Posterior vena cava (tissue), 2 donors: ENCODE measurements at regions not wholly inside any gene's neighbourhood (a gene's known extent, or its start where the extent isn't known, plus 50 kb on each side); places are given as distances from the start of the nearest gene placed in this dataset.

Experiments
- DNase-seq: peaks from one replicate; pipeline ENCODE4 v3.0.0-alpha.2; 2020; ENCODE audit warnings: low spot score
- intact Hi-C, 2 donors: fragments of 100-400 bp; cut with DNase I; formaldehyde crosslinking; loops; one replicate each; pipeline versions ENCODE4 v1.14.1 to v1.14.2; 2022 to 2023
- donor health status: DM: yes; HTN: yes; CAD: no.
- donor health status: DM: yes; HTN: yes; CAD: no.

DNA sequence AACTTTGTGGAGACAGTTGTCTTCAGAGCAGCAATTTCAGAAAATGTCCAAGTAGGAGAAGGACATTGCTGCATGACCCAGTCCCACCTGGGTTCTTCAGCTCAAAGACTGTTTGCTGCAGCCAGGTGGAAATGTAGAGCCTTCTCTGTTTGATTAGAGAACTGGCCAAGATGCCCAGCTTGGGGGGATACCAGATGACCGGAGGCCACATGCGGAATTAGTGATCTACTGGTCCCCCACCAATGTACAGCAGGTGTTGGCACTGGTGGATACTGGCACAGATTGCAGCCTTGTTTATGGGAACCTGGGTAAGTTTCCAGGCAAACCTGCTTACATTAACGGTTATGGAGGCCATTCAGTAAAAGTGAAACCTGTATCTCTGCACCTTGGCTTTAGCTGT is 555.3 kb downstream of the SLC6A15 start:
- intact Hi-C loops = no loop called here
- no peak for DNase-seq

DNA sequence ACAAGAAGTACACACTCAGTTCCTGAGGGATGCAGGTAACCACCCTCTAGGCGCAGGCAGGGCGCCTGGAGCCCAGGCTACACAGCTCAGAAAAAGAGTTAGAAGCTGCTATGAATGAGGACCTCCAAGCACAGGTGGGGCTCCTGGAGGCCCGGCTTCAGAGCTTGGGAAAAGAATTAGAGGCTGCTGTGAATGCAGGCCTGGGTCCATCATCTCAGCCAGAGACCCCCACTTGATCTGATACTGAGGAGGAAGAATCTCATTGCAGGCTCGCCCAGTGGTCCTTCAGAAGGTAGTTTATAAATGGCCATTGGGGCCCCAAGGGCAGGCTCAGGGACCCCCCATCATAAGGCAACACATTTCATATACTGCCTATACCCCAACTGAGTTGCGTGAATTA is 556.4 kb downstream of the SLC6A15 start:
- peak; percentile 62 for DNase-seq
- intact Hi-C loops = no loop called here

DNA sequence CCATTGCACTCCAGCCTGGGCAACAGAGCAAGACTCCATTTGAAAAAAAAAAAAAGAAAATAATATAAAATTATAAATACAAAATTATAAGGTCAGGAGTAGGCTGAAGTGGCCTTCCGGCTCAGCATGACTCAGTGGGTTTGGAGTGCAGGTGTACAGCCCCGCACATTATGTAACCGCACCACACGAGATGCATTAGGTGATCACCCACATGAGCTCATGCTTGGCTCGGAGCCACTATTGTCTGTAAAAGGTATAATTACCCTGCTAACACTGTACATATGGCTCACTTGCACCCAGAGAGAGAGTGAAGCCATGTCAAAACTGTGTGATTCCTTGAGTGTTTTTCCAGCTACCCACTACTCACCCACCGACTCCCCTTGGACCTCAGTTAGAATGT is 557.0 kb downstream of the SLC6A15 start:
- intact Hi-C loops = no loop called here
- no peak for DNase-seq

DNA sequence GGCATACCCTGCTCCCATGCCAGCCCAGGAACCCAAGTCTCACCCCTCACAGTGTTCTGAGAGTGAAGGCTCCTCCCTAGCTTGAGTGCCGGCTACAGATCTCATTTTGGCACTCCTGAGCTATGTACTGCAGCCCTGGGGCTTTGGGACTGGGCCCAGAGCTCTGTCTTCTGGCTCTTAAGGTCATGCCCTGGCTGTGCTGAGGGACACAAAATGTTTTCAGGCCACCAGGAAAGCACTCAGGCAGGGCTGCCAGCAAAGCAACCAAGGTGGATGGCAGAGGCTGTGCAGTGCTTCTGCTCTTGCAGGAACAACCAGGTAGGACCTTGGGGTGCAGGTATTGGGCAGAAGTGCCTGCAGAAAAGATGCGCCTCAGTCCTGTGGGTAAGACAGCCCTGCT is 564.0 kb downstream of the SLC6A15 start:
- intact Hi-C loops = no loop called here
- DNase-seq = no peak

DNA sequence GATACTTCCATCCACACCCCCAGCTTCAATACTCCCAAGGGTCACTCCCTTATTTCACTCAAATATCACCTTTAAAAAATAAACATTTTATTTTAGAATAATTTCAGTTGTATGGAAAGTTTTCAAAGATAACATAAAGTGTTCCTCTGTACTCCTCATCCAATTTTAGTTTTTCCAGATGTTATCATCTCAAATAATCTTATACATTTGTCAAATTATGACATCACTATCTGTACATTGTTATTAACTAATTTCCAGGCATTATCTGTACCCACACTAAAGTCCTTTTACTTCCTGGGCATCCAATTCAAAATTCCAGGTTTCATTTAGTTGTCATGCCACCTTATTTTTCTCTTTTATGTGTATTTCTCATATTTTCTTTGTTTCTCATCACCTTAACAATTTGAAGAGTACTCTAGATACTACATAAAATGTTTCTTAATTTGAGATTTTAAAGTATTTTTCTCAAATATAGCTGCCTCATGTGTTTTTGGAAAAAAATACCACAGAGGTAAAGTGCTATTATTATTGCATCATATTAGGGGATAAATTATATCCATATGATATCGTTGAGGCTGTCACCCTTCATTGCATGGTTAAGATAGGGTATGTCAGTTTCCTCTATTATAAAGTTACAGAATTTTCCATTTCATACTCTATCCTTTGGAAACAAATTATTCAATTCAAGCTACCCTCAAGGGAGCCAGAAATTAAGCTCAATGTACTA is 571.0 kb downstream of the SLC6A15 start:
- intact Hi-C loops = no loop called here
- DNase-seq = no peak

DNA sequence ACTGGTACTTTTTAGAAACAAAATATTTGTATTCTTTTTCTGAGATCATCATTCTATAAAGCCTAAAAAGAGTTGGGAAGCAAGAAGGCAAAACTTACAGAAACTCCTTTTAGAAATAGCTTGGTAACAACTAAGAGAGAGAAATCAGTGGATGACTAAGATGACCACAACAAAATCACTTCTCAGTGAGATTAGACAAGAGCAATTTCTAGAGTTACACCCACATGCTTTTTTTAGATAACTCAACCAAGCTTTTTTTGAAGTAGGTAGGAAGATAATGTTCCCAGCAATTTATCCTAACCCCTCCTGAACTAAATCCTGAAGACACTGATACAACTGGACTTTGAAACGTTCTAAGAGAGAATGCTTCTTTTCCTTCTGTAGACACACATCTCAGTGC is 576.4 kb downstream of the SLC6A15 start:
- intact Hi-C loops = no loop called here
- DNase-seq = no peak

DNA sequence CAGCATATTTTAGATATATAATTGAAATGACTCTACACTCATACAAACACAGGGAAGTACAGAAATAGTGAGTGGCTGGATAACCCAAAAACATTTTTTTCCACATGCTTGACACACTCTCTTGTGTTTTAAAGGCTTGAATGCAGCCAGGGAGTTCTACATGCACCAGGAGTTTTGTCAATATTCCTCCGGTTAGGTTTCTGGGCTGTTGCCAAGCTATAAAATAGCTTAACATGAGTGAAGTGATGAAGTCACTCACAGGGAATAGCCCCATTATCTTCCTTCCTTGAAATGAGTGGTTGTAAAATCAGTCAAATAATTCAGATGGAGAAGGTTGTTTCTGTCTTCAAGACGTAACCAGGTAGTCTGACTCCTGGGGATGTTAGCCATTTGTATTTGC is 582.7 kb downstream of the SLC6A15 start:
- DNase-seq = no peak
- intact Hi-C loops = no loop called here

DNA sequence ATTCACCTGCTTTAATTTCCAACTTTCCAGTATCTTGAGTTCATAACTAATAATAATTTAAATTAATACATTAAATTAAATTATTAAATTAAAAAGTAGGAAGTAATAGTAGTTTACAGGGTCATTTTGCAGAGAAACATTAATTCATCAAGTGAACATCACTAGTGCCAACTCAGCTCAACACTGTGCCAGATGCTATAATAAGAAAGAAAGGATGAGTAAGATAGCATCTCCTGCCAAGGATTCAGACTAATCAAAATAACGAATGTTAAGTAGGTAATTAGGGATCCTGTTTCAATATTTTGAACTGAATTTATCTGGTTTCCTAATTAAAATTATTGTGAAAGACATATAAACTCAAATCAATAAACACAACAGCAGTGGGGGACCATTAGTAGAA is 596.7 kb downstream of the SLC6A15 start:
- no peak for DNase-seq
- intact Hi-C loops = no loop called here

DNA sequence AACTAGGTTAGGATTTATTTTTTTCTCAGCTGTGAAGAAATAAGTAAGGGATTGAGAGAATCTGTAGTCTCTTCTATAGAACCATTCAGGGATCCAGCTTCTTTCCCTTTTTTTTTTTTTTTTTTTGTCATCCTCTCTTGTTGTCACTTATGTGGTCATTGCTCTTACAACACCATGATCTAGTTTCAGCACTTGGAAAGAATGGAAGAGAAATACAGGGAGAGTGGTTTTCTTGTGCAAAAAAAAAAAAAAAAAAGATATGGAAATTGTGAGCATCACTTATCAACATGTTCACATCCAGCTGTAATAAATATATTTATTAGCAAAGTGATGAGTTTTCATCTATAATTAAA is 599.3 kb downstream of the SLC6A15 start:
- intact Hi-C loops = no loop called here
- no peak for DNase-seq

DNA sequence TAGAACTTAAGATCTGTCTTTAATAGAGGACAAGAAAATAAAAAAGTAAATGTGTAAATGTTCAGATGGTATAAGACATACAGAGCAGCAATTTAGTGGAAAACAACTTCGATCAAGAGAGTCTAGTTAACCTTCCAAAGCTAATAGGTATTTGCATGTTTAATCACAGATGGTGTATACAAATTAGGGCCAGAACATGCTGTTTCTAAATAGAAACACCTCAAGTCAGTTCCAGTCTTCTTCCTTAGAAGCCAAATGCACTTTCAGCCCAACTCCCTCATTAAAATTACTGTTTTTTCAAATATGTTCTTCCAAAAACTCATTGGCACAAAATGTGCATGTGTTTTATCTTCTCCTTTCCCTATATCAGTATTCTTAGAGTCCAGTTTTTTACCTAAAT is 604.4 kb downstream of the SLC6A15 start:
- DNase-seq = no peak
- intact Hi-C loops = no loop called here

DNA sequence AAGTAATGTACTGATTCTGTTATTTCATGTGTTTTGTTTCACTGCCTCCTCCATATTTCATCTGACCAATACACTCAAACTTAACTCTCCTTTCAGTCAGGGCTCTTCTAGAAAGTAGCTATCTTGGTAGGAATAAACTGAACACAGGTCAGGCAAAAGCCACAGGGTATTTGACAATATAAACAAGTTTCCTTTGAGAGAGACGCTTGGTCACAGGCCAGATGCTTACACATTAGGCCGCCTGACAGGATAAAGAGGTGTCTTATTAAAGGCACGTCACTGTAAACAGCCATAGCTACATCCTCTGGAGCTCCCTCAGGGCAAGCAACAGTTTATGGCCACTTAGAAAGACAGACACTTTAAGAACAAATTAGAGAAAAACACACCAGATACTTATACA is 607.5 kb downstream of the SLC6A15 start:
- intact Hi-C loops = no loop called here
- no peak for DNase-seq

DNA sequence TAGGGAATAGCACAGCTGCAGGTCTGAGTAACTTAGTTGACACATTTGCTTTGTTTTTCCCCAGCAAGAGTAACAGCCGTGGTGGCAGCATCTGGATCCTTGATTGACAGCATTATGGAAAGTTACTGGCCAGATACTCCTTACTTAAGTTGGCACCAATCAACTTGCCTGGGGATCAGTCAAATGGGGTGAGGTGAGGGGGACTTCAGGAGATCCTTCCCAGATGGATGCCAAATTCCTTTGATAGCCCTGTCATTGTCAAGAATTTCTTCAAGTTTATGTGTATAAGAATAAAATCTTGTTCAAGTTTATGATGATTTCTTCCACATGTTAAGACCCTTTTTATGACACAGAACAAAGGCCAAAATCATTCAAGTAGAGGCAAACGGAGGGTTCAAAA is 618.4 kb downstream of the SLC6A15 start:
- intact Hi-C loops = no loop called here

DNA sequence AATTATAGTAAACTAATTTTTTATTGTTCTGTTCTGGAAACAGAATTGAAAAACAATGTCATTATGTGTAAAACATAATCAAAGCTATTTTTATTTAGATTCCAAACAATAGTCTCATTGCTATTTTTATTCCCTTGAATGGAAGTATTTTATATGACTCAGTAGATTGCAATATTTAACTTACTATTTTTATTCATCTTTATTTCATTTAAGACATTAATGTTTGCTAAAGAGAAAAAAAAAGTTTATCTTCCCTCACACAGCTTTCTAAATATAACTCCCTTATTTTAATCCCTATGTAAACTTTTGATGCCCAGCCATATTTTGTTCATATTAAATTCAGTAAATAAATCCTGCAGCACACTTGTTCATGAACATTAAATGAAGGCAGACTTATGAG is 622.4 kb downstream of the SLC6A15 start:
- DNase-seq = no peak
- intact Hi-C loops = no loop called here

More for the DNA sequence above, 618.4 kb downstream of the SLC6A15 start:
- no peak for DNase-seq

DNA sequence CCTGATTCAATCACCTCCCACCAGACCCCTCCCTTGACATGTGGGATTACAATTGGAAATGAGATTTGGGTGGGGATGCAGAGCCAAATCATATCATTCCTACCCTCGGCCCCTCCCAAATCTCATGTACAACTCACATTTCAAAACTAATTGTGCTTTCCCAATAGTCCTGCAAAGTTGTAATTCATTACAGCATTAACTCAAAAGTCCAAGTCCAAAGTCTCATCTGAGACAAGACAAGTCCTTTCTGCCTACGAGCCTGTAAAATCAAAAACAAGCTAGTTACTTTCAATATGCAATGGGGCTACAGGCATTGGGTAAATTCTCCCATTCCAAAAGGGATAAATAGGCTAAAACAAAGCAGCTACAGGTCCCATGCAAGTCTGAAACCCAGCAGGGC is 634.6 kb downstream of the SLC6A15 start:
- no peak for DNase-seq
- intact Hi-C loops = no loop called here

DNA sequence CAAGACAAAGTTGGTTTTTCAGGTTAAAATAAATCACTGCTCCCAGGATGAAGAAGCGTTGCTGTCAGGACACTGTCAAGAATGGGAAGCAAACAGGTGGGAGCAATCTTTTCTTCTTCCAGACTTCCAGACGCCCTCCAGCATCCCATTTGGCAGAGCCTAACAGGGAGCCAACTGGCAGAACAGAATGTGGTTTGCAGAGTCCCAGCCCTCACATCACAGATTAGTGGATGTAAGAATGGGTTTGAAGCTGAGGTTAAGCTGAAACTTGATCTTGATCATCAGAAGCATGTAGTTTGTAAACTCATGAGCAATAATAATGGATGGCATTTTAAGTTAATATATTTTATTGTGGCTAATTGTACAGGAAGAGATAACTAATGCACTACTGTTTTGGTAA is 636.4 kb downstream of the SLC6A15 start:
- DNase-seq = no peak
- intact Hi-C loops = no loop called here

DNA sequence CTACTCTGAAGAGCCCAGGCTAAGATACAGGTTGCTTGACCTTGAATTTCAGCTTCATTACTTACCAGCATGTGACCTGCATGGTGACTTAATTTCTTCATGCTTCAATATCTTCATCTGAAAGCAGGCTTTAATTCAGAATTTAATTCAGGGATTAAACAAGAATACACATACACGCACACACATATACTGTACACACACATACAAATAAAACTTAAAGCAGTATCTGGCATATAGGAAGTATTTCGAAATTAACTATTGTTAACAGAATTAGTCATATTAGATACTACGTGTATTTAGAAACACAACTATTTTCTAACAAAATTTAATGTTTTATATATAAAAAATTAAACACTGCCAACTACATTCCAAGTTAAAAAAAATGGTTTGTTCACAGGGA is 640.3 kb downstream of the SLC6A15 start:
- intact Hi-C loops = no loop called here
- DNase-seq = no peak

DNA sequence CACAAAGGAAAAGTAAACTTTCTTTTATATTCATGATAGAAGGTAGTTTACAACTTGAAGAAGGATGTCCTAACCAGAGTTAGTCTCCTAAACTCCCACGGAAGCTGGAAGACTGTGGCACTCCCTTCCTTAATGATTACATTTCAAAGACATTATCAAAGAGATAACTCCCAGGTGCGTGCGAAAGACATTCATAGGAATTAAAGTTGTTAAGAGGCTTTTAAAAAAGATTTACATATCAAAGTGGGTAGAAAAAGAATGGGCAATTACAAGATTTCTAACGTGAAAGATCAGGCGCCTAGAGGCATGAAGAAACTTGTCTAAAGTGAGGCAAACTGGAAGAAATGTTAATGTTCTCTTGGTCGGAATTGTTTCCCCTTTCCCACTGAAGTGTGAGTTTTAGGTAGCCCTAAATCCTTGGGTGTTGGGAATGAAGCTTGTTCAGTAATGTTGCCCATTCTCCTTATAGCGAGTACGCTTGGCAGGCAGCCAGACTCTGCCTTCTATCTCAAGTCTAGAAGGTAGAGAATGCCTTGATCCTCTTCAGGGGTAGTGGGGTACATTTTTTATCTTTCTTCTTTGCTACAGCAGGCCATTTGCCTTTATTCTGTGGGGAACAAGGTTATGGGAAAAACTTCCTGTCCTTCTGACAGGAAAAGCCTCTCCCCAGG is 642.0 kb downstream of the SLC6A15 start:
- no peak for DNase-seq
- intact Hi-C loops = no loop called here

DNA sequence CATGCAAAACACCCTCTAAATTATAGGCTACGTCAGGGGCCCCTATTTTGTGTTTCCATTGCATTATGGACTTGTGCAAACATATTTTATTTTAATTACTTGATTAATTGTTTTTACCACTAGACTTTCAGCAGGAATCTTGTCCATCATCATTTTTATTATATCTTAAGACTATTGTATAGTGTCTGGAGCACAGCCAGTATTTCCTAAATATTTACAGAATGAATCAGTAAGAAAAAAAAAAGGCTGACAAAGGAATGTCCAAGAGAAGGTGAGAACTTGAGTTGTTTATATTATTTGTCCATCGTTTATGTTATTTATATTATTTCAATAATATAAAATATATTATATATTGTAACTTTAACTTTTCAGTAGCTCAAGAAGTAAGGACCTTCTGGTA is 664.7 kb downstream of the SLC6A15 start:
- intact Hi-C loops = no loop called here
- no peak for DNase-seq

DNA sequence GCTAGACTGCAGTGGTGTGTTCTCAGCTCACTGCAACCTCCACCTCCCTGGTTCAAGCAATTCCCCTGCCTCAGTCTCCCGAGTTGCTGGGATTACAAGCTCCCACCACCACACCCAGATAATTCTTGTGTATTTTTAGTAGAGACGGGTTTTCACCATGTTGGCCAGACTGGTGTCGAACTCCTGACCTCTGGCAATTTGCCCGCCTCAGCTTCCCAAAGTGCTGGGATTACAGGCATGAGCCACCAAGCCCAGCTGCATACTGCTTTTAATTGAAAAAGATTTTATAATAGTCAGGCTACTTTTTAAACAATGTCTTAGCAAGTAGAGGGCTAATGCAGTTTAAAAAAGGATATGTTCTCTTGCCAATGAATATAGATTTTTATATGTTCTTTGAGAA is 668.9 kb downstream of the SLC6A15 start:
- DNase-seq = no peak
- intact Hi-C loops = no loop called here

DNA sequence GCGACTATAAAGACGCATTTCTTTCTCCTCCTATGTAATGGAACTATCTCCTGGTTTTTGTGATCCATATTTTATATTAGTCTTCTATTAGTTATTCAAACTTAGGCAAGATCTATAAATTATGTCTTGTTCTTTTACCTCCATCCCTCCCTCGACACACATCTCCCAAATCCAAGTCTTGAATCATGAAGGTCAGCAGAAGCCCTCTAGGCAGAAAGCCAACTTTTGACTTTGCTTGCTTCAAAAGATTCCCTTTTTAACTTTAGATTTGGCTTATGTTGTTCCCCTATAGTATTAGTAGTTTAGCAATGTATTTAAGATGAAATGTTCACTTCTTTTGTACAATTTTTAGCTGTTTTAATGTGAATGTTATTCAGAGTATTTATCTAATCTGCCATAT is 689.8 kb downstream of the SLC6A15 start:
- intact Hi-C loops = no loop called here

DNA sequence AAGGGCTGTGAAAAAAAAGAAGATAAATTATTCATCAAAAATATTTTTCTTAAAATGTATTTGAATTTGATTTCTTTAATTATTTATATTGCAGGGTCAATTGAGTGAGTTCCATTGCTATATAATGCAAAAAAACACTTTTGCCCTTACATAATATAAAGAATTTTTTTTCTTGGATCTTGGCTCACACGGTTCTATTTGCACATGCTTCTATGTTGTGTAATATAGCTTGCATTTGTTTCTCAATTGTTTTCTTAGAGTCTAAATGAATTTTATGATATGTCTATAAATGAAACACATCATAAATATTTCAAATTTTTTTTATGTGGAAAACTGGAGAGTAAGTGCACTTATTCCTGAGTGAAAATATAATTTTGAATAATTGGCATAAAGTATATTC is 694.2 kb downstream of the SLC6A15 start:
- intact Hi-C loops = no loop called here
- DNase-seq = no peak

More for the DNA sequence above, 689.8 kb downstream of the SLC6A15 start:
- DNase-seq = no peak

DNA sequence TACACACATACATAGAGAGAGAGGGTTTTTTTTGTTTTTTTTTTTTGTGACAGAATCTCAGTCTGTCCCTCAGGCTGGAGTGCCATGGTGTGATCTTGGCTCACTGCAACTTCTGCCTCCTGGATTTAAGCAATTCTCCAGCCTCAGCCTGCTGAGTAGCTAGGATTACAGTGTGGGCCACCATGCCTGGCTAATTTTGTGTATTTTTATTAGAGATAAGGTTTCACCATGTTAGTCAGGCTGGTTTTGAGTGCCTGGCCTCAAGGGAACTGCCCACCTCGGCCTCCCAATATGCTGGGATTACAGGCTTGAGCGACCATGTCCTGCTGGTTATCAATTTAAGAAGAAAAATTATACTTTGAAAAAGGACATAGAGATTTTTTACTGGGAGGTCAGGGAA is 710.6 kb downstream of the SLC6A15 start:
- intact Hi-C loops = no loop called here
- DNase-seq = no peak
